ENCODE measurements at regions not wholly inside any gene's neighbourhood (a gene's known extent, or its start where the extent isn't known, plus 50 kb on each side); places are given as distances from the start of the nearest gene placed in this dataset.

- no peaks in the 10 kb centered on the region for H3K9me3 ChIP-seq (ENCODE audit: low read length)
- Mint-ChIP-seq H3K4me3 (no peak overlapping the region), H3K9me3 (peaks cover 5 to 32% (median 14%) of the 10 kb centered on the region in 5 donors), H3K27me3 (peaks cover 0 to 1% of the 10 kb centered on the region in 2 donors), H3K4me1 (no peaks in the 10 kb centered on the region), H3K36me3 (no peaks in the 10 kb centered on the region), H3K27ac (no peak overlapping the region)
- no peak overlapping the region for H3K27ac ChIP-seq (ENCODE audit: low read depth, low read length)
- CTCF ChIA-PET: no interaction called here
- POLR2A ChIA-PET: no interaction called here
- H3K4me1 ChIP-seq (ENCODE audit: insufficient read depth, low read length): no peaks in the 10 kb centered on the region
- no peaks in the 10 kb centered on the region for H3K36me3 ChIP-seq (ENCODE audit: insufficient read depth, low read length)
- H3K4me3 ChIP-seq (ENCODE audit: low read length): no peak overlapping the region
- no peaks in the 10 kb centered on the region for H3K27me3 ChIP-seq (ENCODE audit: insufficient read depth, low read length, poor library complexity, severe bottlenecking)
- DNase-seq: no peak
Measured at GRCh38 chr1:189774721-189775287, 702.9 kb downstream of the BRINP3 start.

GRCh38 chr1:189775343-189775742 lies 702.3 kb downstream of the BRINP3 start:
- no peaks in the 10 kb centered on the region for H3K36me3 Mint-ChIP-seq
- Histone ChIP-seq H3K9me3 (ENCODE audit: low read length) (no peaks in the 10 kb centered on the region), H3K27me3 (ENCODE audit: insufficient read depth, low read length, poor library complexity, severe bottlenecking) (no peaks in the 10 kb centered on the region), H3K4me3 (ENCODE audit: low read length) (no peak overlapping the region), H3K27ac (ENCODE audit: low read depth, low read length) (no peak overlapping the region), H3K4me1 (ENCODE audit: insufficient read depth, low read length) (no peaks in the 10 kb centered on the region), H3K36me3 (ENCODE audit: insufficient read depth, low read length) (no peaks in the 10 kb centered on the region)
- ChIA-PET POLR2A (no interaction called here), CTCF (no interaction called here)
- no peak for DNase-seq
- H3K27ac Mint-ChIP-seq: no peak overlapping the region
- peaks cover 0 to 1% of the 10 kb centered on the region in 2 donors for H3K27me3 Mint-ChIP-seq
- H3K9me3 Mint-ChIP-seq: peaks cover 2 to 35% (median 14%) of the 10 kb centered on the region in 5 donors
- no peak overlapping the region for H3K4me3 Mint-ChIP-seq
- H3K4me1 Mint-ChIP-seq: no peaks in the 10 kb centered on the region

DNA sequence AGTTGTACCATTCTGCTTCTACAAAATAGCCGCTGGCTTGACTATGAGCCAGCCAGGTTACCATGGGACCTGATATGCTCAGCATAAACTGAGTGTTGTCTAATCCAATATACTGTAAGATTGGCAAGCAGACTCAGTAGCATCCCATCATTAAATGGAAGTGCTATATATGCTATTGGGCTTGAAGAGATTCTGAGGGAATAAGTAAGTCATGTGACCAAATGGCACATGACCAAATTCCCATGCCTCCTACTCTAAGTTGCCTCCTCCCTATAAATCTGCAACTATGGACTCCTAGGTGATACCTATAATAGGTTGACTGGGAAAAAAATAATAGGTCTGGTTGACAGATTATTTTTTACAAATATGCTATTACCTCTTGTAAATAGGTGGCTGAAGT lies 698.6 kb downstream of the BRINP3 start:
- Histone ChIP-seq H3K27me3 (ENCODE audit: insufficient read depth, low read length, poor library complexity, severe bottlenecking) (no peaks in the 10 kb centered on the region), H3K4me3 (ENCODE audit: low read length) (no peak overlapping the region), H3K27ac (ENCODE audit: low read depth, low read length) (no peak overlapping the region), H3K36me3 (ENCODE audit: insufficient read depth, low read length) (no peaks in the 10 kb centered on the region), H3K9me3 (ENCODE audit: low read length) (no peaks in the 10 kb centered on the region), H3K4me1 (ENCODE audit: insufficient read depth, low read length) (no peaks in the 10 kb centered on the region)
- no peaks in the 10 kb centered on the region for H3K36me3 Mint-ChIP-seq
- POLR2A ChIA-PET: no interaction called here
- no peak overlapping the region for H3K4me3 Mint-ChIP-seq
- no peak for DNase-seq
- no peaks in the 10 kb centered on the region for H3K4me1 Mint-ChIP-seq
- H3K27me3 Mint-ChIP-seq: no peaks in the 10 kb centered on the region
- CTCF ChIA-PET: no interaction called here
- H3K9me3 Mint-ChIP-seq: peaks cover 3 to 42% (median 17%) of the 10 kb centered on the region in 5 donors
- no peak overlapping the region for H3K27ac Mint-ChIP-seq

DNA sequence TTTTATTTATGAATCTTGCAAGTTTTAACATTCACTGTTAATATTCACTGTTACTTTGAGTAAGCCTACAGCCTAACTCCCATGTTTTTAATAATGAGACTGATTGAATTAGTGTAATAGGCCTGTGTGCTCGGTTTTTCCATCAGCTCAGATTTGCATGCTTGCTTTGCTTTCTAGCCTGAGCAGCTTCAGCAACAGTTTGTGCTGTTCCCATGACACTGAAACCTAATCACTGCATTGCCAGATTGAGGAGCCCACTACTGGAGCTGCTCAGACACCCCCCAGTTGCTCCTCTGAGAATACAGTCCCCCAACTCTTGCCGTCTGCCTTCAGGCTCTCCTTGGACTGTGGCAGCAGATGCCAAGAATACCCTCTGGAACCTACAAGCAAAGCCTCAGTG lies 695.4 kb downstream of the BRINP3 start:
- no peaks in the 10 kb centered on the region for H3K36me3 ChIP-seq (ENCODE audit: insufficient read depth, low read length)
- ChIA-PET CTCF (no interaction called here), POLR2A (no interaction called here)
- Mint-ChIP-seq H3K27me3 (no peaks in the 10 kb centered on the region), H3K4me1 (no peaks in the 10 kb centered on the region), H3K4me3 (no peak overlapping the region), H3K27ac (no peak overlapping the region), H3K9me3 (peaks cover 3 to 37% (median 11%) of the 10 kb centered on the region in 5 donors), H3K36me3 (no peaks in the 10 kb centered on the region)
- H3K4me3 ChIP-seq (ENCODE audit: low read length): no peak overlapping the region
- no peak for DNase-seq
- no peaks in the 10 kb centered on the region for H3K27me3 ChIP-seq (ENCODE audit: insufficient read depth, low read length, poor library complexity, severe bottlenecking)
- H3K4me1 ChIP-seq (ENCODE audit: insufficient read depth, low read length): no peaks in the 10 kb centered on the region
- H3K27ac ChIP-seq (ENCODE audit: low read depth, low read length): no peak overlapping the region
- H3K9me3 ChIP-seq (ENCODE audit: low read length): no peaks in the 10 kb centered on the region

GRCh38 chr1:189783456-189783855 lies 694.2 kb downstream of the BRINP3 start:
- Histone ChIP-seq H3K27ac (ENCODE audit: low read depth, low read length) (no peak overlapping the region), H3K9me3 (ENCODE audit: low read length) (no peaks in the 10 kb centered on the region), H3K4me1 (ENCODE audit: insufficient read depth, low read length) (no peaks in the 10 kb centered on the region), H3K4me3 (ENCODE audit: low read length) (no peak overlapping the region), H3K36me3 (ENCODE audit: insufficient read depth, low read length) (no peaks in the 10 kb centered on the region), H3K27me3 (ENCODE audit: insufficient read depth, low read length, poor library complexity, severe bottlenecking) (no peaks in the 10 kb centered on the region)
- no peaks in the 10 kb centered on the region for H3K36me3 Mint-ChIP-seq
- peaks cover 3 to 38% (median 11%) of the 10 kb centered on the region in 5 donors for H3K9me3 Mint-ChIP-seq
- POLR2A ChIA-PET: no interaction called here
- H3K27me3 Mint-ChIP-seq: no peaks in the 10 kb centered on the region
- no peak overlapping the region for H3K27ac Mint-ChIP-seq
- CTCF ChIA-PET: no interaction called here
- no peaks in the 10 kb centered on the region for H3K4me1 Mint-ChIP-seq
- H3K4me3 Mint-ChIP-seq: no peak overlapping the region
- no peak for DNase-seq

- Histone ChIP-seq H3K27ac (ENCODE audit: low read depth, low read length) (no peak overlapping the region), H3K36me3 (ENCODE audit: insufficient read depth, low read length) (no peaks in the 10 kb centered on the region), H3K4me3 (ENCODE audit: low read length) (no peak overlapping the region), H3K27me3 (ENCODE audit: insufficient read depth, low read length, poor library complexity, severe bottlenecking) (no peaks in the 10 kb centered on the region), H3K9me3 (ENCODE audit: low read length) (no peaks in the 10 kb centered on the region), H3K4me1 (ENCODE audit: insufficient read depth, low read length) (no peaks in the 10 kb centered on the region)
- H3K27ac Mint-ChIP-seq: no peak overlapping the region
- no peaks in the 10 kb centered on the region for H3K36me3 Mint-ChIP-seq
- H3K4me1 Mint-ChIP-seq: no peaks in the 10 kb centered on the region
- ChIA-PET POLR2A (no interaction called here), CTCF (no interaction called here)
- H3K4me3 Mint-ChIP-seq: no peak overlapping the region
- no peak for DNase-seq
- peaks cover 8 to 50% (median 12%) of the 10 kb centered on the region in 5 donors for H3K9me3 Mint-ChIP-seq
- no peaks in the 10 kb centered on the region for H3K27me3 Mint-ChIP-seq
Measured at GRCh38 chr1:189786761-189787160, 690.9 kb downstream of the BRINP3 start.

DNA sequence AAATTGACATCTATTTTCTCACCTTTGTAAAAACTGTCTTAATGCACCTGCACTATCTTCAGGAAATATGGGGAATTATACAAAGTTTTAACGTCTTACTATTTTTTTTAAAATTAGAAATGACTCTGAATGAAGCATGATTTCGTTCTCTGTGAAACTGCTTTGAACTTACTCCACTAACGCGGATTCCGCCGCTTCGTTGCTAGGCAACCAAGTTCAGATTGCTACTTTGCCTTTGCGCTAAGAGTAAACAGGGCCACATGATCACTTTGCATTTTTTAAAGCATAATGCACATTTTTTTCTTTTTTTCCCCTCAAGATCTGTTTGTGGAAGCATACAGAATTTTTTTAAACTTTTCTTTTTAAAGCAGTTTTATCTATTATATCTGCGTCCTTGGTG lies 690.5 kb downstream of the BRINP3 start:
- H3K4me1 Mint-ChIP-seq: no peaks in the 10 kb centered on the region
- ChIA-PET POLR2A (no interaction called here), CTCF (no interaction called here)
- H3K27ac Mint-ChIP-seq: no peak overlapping the region
- no peak overlapping the region for H3K4me3 Mint-ChIP-seq
- no peak for DNase-seq
- Histone ChIP-seq H3K9me3 (ENCODE audit: low read length) (no peaks in the 10 kb centered on the region), H3K36me3 (ENCODE audit: insufficient read depth, low read length) (no peaks in the 10 kb centered on the region), H3K27ac (ENCODE audit: low read depth, low read length) (no peak overlapping the region), H3K4me1 (ENCODE audit: insufficient read depth, low read length) (no peaks in the 10 kb centered on the region), H3K4me3 (ENCODE audit: low read length) (no peak overlapping the region), H3K27me3 (ENCODE audit: insufficient read depth, low read length, poor library complexity, severe bottlenecking) (no peaks in the 10 kb centered on the region)
- no peaks in the 10 kb centered on the region for H3K27me3 Mint-ChIP-seq
- H3K9me3 Mint-ChIP-seq: peaks cover 8 to 46% (median 12%) of the 10 kb centered on the region in 5 donors
- no peaks in the 10 kb centered on the region for H3K36me3 Mint-ChIP-seq

- Histone ChIP-seq H3K36me3 (ENCODE audit: insufficient read depth, low read length) (no peaks in the 10 kb centered on the region), H3K4me1 (ENCODE audit: insufficient read depth, low read length) (no peaks in the 10 kb centered on the region), H3K27me3 (ENCODE audit: insufficient read depth, low read length, poor library complexity, severe bottlenecking) (no peaks in the 10 kb centered on the region), H3K27ac (ENCODE audit: low read depth, low read length) (no peak overlapping the region), H3K9me3 (ENCODE audit: low read length) (no peaks in the 10 kb centered on the region), H3K4me3 (ENCODE audit: low read length) (no peak overlapping the region)
- Mint-ChIP-seq H3K36me3 (no peaks in the 10 kb centered on the region), H3K9me3 (peaks cover 10 to 39% (median 16%) of the 10 kb centered on the region in 5 donors), H3K4me3 (no peak overlapping the region), H3K4me1 (no peaks in the 10 kb centered on the region), H3K27me3 (no peaks in the 10 kb centered on the region), H3K27ac (no peak overlapping the region)
- DNase-seq: no peak
- ChIA-PET CTCF (no interaction called here), POLR2A (no interaction called here)
Measured at GRCh38 chr1:189790335-189790734, 687.3 kb downstream of the BRINP3 start.

- Mint-ChIP-seq H3K4me1 (no peaks in the 10 kb centered on the region), H3K27me3 (no peaks in the 10 kb centered on the region)
Measured at GRCh38 chr1:189803364-189803763, 674.3 kb downstream of the BRINP3 start.

More at GRCh38 chr1:189803364-189803763, 674.3 kb downstream of the BRINP3 start:
- Mint-ChIP-seq H3K4me3 (no peak overlapping the region), H3K36me3 (no peaks in the 10 kb centered on the region), H3K27ac (no peak overlapping the region), H3K9me3 (peaks cover 6 to 17% (median 7%) of the 10 kb centered on the region in 5 donors)
- Histone ChIP-seq H3K4me1 (ENCODE audit: insufficient read depth, low read length) (no peaks in the 10 kb centered on the region), H3K27ac (ENCODE audit: low read depth, low read length) (no peak overlapping the region), H3K9me3 (ENCODE audit: low read length) (no peaks in the 10 kb centered on the region), H3K27me3 (ENCODE audit: insufficient read depth, low read length, poor library complexity, severe bottlenecking) (no peaks in the 10 kb centered on the region), H3K4me3 (ENCODE audit: low read length) (no peak overlapping the region), H3K36me3 (ENCODE audit: insufficient read depth, low read length) (no peaks in the 10 kb centered on the region)
- DNase-seq: no peak
- CTCF ChIA-PET: no interaction called here
- POLR2A ChIA-PET: no interaction called here
